NCI-H2227 (cell line): ENCODE measurements at regions not wholly inside any gene's neighbourhood (a gene's known extent, or its start where the extent isn't known, plus 50 kb on each side); places are given as distances from the start of the nearest gene placed in this dataset.
"Not testable (repeated sequence)": the region's sequence is repeated elsewhere in the genome, so short reads cannot be mapped to it uniquely, and the experiment has no call there.

Experiments used
- DNase-seq: peaks from one replicate; lab custom pipeline; 2025; ENCODE audit not compliant: unreplicated experiment; lab: John Stamatoyannopoulos, UW

GRCh38 chr2:176832086-176832485 lies 380.5 kb upstream of the HNRNPA3 start:
- no peak for DNase-seq

DNA sequence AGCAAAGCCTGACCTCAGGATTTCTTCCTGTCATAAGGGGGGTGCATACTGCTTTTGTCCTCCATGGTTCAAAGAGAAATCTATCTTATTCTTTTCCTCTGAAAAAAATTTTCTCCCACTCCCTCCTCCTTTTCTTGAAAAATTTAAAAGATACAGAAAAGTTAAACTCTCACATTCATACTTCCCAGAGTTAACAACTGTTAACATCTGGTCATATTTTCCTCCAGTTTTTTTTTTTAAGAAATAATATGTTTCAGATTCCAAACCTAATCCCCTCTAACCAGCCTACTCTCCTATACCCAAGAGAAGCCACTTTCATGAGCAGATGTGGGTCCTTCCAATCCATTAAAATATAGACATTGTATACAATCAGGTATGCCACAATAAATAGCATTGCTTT lies 378.9 kb upstream of the HNRNPA3 start:
- no peak for DNase-seq

DNA sequence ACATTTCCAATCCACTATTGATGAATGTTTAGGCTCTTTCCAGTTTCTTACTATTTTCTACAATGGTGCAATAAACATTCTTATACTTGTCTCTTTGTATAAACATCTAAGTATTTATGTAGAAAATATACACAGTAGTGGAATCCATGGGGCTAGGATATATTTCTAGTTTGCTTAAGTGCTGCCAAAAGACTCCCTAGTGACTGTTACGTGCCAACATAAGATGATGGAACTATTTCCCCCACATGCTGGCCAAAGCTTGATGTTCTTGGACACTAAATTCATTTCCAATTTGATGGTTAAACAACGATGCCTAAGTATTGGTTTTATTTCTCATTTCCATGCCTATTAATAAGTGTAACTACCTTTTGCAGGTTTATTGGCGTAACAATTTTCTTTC lies 378.4 kb upstream of the HNRNPA3 start:
- no peak for DNase-seq

DNA sequence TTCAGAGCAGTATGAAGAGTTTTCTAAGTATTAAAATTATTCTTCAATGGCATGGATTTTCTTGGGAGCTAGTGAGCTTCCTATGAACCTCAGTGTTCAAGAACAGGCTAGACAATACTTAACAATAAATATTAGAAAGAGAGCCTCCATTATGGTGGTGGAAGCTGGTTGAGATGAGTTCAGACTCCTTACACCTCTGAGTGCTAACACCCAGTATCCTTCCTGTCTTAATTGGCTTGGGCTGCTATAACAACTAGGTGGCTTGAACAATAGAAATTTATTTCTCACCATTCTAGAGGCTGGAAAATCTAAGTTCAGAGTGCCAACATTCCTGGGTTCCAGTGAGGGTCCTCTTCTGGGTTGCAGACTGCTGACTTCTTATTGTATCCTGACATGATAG lies 369.4 kb upstream of the HNRNPA3 start:
- no peak for DNase-seq

DNA sequence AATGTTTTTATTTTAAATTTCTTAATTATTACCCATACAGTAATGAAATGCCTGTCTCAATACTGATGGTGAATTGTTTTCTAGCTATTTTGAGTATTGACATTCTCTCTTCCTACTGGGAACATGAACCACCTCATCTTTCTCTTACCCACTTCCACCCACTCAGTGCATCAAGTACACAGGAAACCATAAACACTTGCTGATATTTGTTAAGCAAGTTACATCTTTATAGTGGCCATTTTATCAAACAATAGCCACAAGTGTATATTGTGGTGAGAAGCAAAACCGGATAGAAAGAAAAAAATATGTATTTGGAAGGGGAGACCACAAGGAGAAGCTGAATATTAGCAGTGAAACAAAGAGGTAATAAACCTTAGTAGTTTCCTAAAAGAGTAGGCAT lies 368.1 kb upstream of the HNRNPA3 start:
- DNase-seq: no peak

DNA sequence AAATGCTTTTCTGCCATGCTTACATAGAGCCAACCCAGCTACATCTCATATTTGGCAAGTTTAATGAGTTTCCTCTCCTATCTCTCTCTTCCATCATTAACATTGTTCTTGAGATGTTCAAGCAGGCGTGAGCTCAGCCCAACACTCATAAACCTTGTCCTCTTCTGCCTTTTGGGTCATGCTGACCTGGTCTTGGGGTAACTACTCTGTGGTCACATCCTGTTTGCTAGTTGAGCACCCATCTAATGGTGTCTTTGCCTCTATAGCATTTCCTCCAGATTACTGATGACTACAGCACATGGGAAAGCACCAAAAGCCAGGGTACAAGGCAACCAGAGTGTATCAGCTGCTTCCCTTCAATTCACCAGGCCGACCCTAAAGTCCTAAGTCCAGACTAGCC lies 366.9 kb upstream of the HNRNPA3 start:
- no peak for DNase-seq

DNA sequence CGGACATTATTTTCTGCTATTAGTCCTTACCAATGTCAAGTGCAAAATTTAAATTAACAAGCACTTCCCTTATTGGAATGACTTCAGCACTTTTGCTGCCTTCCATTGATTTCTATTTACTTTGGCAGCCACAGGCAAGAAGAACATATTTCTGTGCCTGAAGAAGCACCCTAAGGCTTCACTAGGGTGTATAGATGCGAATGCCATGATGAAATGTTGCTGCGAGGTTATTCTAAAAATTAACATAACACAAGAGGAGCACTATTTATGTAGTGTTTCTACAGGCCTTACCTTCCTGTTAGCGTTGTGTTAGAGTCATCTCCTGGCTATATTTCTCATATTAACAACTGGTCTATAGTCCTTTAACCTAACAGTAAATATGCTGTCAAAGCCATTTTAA lies 365.0 kb upstream of the HNRNPA3 start:
- DNase-seq: no peak

DNA sequence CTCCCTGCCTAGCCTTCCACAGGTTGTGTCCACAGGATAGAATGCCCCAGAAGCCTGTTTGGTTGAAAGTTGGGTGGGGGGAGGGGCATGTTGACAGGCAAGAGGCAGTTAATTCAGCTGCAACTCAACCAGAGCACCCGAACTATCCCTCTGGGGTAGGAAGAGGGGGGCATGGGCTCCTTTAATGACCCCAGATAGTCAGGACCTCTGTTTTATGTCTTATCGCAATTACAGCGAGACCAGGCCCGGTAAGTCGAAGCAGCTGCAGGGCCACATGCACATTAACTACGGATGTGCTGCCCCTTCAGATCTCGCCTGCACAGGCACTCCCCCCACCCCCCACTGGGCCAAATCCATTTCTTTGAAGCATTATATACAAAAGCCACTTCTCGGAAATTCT lies 363.8 kb upstream of the HNRNPA3 start:
- DNase-seq: no peak

DNA sequence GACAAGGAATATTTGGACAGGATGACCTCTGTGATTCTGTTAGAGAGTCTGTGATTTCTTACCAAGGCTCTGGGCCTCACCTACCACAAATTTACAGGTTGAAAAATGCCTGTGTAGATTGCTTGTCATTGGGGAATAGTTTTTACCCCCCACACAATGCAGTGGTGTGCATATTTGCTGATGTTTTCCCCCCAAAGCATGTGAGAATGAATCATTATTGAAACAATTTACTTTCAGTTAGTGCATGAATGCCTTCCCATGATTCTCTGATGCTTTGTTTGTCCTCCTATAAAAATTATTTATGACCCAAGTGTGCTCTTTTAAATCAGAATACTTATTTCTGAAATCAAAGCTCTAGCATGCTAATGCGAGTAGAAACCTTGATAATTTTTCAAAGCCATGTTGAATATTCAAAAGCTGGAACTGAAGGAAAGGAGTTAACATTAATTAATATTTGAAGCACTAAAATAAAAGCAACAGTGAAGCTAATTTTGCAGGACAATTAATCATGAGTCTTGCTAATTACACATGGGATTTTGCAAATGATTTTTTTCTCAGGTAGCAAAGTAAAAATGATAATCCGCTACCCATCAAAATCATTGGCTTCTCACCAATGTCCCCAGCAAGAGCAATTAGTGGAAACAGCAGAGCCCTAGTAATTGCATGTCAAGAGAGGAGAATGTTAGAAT lies 361.2 kb upstream of the HNRNPA3 start:
- DNase-seq: no peak

- no peak for DNase-seq
These were observed 360.6 kb upstream of the HNRNPA3 start for GRCh38 chr2:176851889-176852483.

GRCh38 chr2:176852667-176853066 lies 359.9 kb upstream of the HNRNPA3 start:
- DNase-seq: no peak

GRCh38 chr2:176854062-176854461 lies 358.5 kb upstream of the HNRNPA3 start:
- DNase-seq: peak; percentile 98

DNA sequence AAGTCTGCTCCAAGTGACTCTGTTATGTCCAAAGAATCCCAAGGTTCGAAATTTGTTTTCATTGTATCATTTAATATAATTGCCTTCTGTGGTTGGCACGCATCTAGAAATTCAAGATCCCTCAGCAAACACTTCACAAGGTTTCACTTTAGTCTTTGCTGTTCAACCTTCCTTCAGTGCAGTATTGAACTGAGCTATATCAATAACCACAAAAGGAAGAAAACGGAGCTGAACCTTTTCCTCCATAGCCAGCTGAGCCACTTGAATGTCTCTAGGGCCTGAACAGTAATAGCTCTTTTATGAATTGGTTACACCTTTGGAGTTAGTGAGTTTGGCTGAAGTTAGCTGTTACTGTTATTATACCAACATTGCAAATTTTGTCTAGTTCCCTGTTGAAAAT lies 357.7 kb upstream of the HNRNPA3 start:
- DNase-seq: no peak

- no peak for DNase-seq
These were observed 355.9 kb upstream of the HNRNPA3 start for GRCh38 chr2:176856683-176857082.

DNA sequence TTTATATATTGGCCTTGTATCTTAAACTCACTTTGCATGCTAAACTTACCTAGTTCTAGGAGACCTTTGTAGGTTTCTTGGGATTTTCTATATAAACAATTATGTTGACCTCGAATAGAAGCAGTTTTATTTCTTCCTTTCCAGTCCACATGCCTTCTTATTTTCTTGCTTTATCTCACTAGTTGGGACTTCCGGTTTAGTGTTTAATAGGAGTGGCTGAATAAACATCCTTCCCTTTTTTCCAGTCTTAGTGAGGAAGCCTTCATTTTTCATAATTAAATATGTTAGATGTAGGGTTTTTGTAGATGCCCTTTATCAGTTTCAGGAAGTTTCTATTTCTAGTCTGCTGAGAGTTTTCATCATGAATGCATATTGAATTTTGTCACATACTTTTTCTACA lies 347.3 kb upstream of the HNRNPA3 start:
- no peak for DNase-seq

DNA sequence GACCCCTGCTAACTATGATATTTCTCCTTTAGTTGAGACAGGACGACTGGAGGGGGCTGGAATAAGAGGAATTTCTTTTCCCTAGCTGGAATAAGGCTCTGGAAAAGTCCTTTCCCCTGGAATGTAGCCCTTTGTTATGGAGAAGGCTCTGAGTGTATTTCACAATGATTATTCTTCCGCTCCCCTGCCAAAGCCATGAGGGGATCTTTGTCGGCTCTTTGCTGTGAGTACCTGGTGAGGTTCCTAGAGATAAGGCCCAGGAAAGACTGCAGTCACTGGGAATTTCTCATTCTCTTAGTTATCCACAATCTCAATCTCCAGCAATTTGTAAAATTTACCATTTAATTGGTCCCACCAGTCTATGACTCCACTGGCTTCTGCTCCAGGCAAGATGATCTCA lies 340.2 kb upstream of the HNRNPA3 start:
- no peak for DNase-seq

GRCh38 chr2:176873403-176873802 lies 339.2 kb upstream of the HNRNPA3 start:
- DNase-seq: no peak

- no peak for DNase-seq
These were observed 336.0 kb upstream of the HNRNPA3 start for GRCh38 chr2:176876493-176877103.

DNA sequence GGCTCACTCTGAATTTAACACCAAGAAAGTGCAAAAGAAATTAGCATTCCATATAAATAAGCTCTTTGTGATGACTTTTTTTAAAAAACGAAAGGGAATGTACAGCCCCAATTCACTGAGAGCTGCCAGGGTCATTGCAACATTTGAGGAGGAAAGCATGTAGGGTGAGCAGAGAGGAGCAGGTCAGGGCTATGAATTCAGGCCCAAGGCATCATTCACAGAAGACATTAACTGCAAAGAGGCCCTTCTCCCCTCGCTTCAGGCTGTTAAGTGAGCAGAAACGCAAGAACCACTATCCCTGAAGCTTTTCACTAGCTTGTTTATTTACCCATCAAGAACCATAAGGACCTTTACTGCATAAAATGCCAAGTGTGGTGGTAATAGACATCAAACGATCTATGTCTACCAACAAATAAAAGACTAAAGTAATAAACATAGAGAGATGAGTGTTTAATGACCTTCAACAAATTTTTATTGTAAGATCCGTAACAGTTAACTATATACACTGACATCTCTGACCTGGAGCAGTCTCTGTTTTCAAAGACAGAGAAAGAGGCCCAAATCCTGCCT lies 333.1 kb upstream of the HNRNPA3 start:
- no peak for DNase-seq

DNA sequence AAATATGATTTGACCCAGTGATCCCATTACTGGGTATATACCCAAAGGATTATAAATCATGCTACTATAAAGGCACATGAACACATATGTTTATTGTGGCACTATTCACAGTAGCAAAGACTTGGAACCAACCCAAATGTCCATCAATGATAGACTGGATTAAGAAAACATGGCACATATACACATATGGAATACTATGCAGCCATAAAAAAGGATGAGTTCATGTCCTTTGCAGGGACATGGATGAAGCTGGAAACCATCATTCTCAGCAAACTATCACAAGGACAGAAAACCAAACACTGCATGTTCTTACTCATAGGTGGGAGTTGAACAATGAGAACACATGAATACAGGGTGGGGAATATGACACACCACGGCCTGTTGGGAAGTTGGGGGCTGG lies 330.5 kb upstream of the HNRNPA3 start:
- not testable (repeated sequence) for DNase-seq

GRCh38 chr2:176885001-176885643 lies 327.5 kb upstream of the HNRNPA3 start:
- no peak for DNase-seq

- no peak for DNase-seq
These were observed 326.9 kb upstream of the HNRNPA3 start for GRCh38 chr2:176885661-176886060.
